DOHH2 (cell line): ENCODE measurements at regions not wholly inside any gene's neighbourhood (a gene's known extent, or its start where the extent isn't known, plus 50 kb on each side); places are given as distances from the start of the nearest gene placed in this dataset.

Experiments
- EZH2phosphoT487 ChIP-seq: fragments of 200-600 bp; sonication (generic); IDR thresholded peaks from 2 replicates; pipeline ENCODE4 v1.6.1; 2017; ENCODE audit warnings: borderline replicate concordance, mild to moderate bottlenecking, antibody characterized with exemption, low read length, moderate library complexity, mixed read lengths
- TF ChIP-seq, protein P1 (sequence below): fragments of 200-600 bp; sonication (generic); IDR thresholded peaks from one replicate; pipeline ENCODE4 v1.5.1; 2014; ENCODE audit warnings: antibody characterized with exemption, mild to moderate bottlenecking, low read depth, low read length; ENCODE audit not compliant: poor library complexity, severe bottlenecking

DNA sequence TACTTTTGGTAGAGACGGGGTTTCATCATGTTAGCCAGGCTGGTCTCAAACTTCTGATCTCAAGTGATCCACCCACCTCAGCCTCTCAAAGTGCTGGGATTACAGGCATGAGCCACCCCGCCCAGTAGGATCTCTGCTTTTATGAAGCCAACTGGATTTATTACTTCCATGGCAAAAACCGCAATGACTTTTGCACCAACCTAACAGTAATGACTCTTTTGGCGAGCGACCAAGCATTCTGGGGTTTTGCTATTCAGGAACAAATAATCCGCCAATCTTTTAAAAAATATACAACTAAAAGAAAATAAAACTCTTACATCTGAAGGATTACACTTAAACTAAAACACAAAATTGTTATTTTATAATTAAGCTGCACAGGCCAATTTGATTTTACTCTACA is 260.6 kb downstream of the ZEB2 start:
- TF ChIP-seq, protein P1, sequence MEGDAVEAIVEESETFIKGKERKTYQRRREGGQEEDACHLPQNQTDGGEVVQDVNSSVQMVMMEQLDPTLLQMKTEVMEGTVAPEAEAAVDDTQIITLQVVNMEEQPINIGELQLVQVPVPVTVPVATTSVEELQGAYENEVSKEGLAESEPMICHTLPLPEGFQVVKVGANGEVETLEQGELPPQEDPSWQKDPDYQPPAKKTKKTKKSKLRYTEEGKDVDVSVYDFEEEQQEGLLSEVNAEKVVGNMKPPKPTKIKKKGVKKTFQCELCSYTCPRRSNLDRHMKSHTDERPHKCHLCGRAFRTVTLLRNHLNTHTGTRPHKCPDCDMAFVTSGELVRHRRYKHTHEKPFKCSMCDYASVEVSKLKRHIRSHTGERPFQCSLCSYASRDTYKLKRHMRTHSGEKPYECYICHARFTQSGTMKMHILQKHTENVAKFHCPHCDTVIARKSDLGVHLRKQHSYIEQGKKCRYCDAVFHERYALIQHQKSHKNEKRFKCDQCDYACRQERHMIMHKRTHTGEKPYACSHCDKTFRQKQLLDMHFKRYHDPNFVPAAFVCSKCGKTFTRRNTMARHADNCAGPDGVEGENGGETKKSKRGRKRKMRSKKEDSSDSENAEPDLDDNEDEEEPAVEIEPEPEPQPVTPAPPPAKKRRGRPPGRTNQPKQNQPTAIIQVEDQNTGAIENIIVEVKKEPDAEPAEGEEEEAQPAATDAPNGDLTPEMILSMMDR: no peak
- TF ChIP-seq EZH2phosphoT487: no peak
